OCI-LY1 (cell line): ENCODE measurements at regions not wholly inside any gene's neighbourhood (a gene's known extent, or its start where the extent isn't known, plus 50 kb on each side); places are given as distances from the start of the nearest gene placed in this dataset.

ENCODE experiments used
- H2AFZ ChIP-seq: fragments of 200-600 bp; sonication (generic), shearing (Covaris generic); 2 replicates; pipeline ENCODE4 v1.6.0; 2014; ENCODE audit warnings: antibody characterized with exemption, mild to moderate bottlenecking, low read length
- H3F3A ChIP-seq: fragments of 200-600 bp; sonication (generic), shearing (Covaris generic); 2 replicates; pipeline ENCODE4 v1.6.0; 2014; ENCODE audit warnings: mild to moderate bottlenecking, antibody characterized with exemption, low read length, moderate library complexity; ENCODE audit not compliant: insufficient read depth
- H3K27ac ChIP-seq: fragments of 200-600 bp; sonication (generic); 2 replicates; pipeline ENCODE4 v1.5.1; 2014; ENCODE audit warnings: low read length, mixed run types, mild to moderate bottlenecking, low read depth; ENCODE audit not compliant: poor library complexity, severe bottlenecking
- H3K27me3 ChIP-seq: fragments of 200-600 bp; sonication (generic); 2 replicates; pipeline ENCODE4 v1.6.0; 2014; ENCODE audit warnings: antibody characterized with exemption, mild to moderate bottlenecking, low read length, moderate library complexity; ENCODE audit not compliant: insufficient read depth
- H3K36me3 ChIP-seq: fragments of 200-600 bp; sonication (generic); 2 replicates; pipeline ENCODE4 v1.6.1; 2014; ENCODE audit warnings: mild to moderate bottlenecking, antibody characterized with exemption, low read length, moderate library complexity, mixed read lengths; ENCODE audit not compliant: insufficient read depth
- H3K4me1 ChIP-seq: fragments of 200-600 bp; sonication (generic); 2 replicates; pipeline ENCODE4 v1.5.1; 2014; ENCODE audit warnings: mild to moderate bottlenecking, low read length, moderate library complexity; ENCODE audit not compliant: insufficient read depth, severe bottlenecking
- H3K4me2 ChIP-seq: fragments of 200-600 bp; sonication (generic), shearing (Covaris generic); 2 replicates; pipeline ENCODE4 v1.6.1; 2014; ENCODE audit warnings: low read length
- H3K4me3 ChIP-seq: fragments of 200-600 bp; sonication (generic); 2 replicates; pipeline ENCODE4 v1.5.1; 2014; ENCODE audit warnings: low read length, low read depth, mild to moderate bottlenecking, mixed read lengths; ENCODE audit not compliant: poor library complexity, severe bottlenecking
- H3K79me2 ChIP-seq: fragments of 200-600 bp; shearing (Covaris generic); 2 replicates; pipeline ENCODE4 v1.6.1; 2016; ENCODE audit warnings: mixed run types, low read length, mixed read lengths; ENCODE audit not compliant: insufficient read depth
- H3K9ac ChIP-seq: fragments of 200-600 bp; sonication (generic), shearing (Covaris generic); 2 replicates; pipeline ENCODE4 v1.6.1; 2014; ENCODE audit warnings: mild to moderate bottlenecking, low read length, mixed read lengths
- H3K9me2 ChIP-seq: fragments of 200-600 bp; sonication (generic), shearing (Covaris generic); 2 replicates; pipeline ENCODE4 v1.6.1; 2014; ENCODE audit warnings: low read depth, mild to moderate bottlenecking, low read length, mixed read lengths
- H3K9me3 ChIP-seq: fragments of 200-600 bp; shearing (Covaris generic); 2 replicates; pipeline ENCODE4 v1.6.1; 2014; ENCODE audit warnings: low read length, mixed read lengths
- H4K20me1 ChIP-seq: fragments of 200-600 bp; sonication (generic), shearing (Covaris generic); 2 replicates; pipeline ENCODE4 v1.6.0; 2016; ENCODE audit warnings: mild to moderate bottlenecking, low read length; ENCODE audit not compliant: insufficient read depth
- EZH2 ChIP-seq: fragments of 200-600 bp; sonication (generic), shearing (Covaris generic); IDR thresholded peaks from 2 replicates; pipeline ENCODE4 v1.8.0; 2017; ENCODE audit warnings: borderline replicate concordance, mixed run types, mild to moderate bottlenecking, antibody characterized with exemption, low read length, moderate library complexity, mixed read lengths
- TF ChIP-seq, protein P1 (sequence below): fragments of 200-600 bp; sonication (generic), shearing (Covaris generic); IDR thresholded peaks from 2 replicates; pipeline ENCODE4 v1.5.1; 2017; ENCODE audit warnings: mild to moderate bottlenecking, antibody characterized with exemption, low read length, moderate library complexity, mixed read lengths

DNA sequence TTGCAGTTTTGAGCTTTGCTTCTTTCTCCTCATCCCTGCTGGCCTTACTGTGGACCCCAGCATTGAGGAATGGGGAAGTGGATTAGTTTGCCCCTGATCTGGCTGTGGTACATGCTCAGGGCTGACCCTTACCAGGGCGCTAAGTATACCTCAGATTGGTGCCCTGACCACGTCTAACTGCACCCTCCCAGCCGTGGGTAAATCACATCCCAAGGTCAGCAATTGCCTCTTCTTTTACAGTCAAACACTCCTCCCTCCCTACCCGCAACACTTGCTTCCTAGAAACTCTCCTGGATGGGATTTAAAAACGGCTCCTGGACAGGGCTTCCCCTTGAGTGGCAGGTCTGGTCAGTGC lies 437.9 kb downstream of the NR2F2 start:
- Histone ChIP-seq H3K4me2 (no peak overlapping the region), H3K9ac (no peak overlapping the region), H3K27me3 (no peaks in the 10 kb centered on the region), H3K9me2 (no peaks in the 10 kb centered on the region), H3F3A (no peaks in the 10 kb centered on the region), H3K79me2 (no peaks in the 10 kb centered on the region), H3K4me1 (no peaks in the 10 kb centered on the region), H2AFZ (no peak overlapping the region), H4K20me1 (no peaks in the 10 kb centered on the region), H3K9me3 (no peaks in the 10 kb centered on the region), H3K36me3 (no peaks in the 10 kb centered on the region), H3K27ac (no peak overlapping the region), H3K4me3 (no peak overlapping the region)
- TF ChIP-seq, protein P1, sequence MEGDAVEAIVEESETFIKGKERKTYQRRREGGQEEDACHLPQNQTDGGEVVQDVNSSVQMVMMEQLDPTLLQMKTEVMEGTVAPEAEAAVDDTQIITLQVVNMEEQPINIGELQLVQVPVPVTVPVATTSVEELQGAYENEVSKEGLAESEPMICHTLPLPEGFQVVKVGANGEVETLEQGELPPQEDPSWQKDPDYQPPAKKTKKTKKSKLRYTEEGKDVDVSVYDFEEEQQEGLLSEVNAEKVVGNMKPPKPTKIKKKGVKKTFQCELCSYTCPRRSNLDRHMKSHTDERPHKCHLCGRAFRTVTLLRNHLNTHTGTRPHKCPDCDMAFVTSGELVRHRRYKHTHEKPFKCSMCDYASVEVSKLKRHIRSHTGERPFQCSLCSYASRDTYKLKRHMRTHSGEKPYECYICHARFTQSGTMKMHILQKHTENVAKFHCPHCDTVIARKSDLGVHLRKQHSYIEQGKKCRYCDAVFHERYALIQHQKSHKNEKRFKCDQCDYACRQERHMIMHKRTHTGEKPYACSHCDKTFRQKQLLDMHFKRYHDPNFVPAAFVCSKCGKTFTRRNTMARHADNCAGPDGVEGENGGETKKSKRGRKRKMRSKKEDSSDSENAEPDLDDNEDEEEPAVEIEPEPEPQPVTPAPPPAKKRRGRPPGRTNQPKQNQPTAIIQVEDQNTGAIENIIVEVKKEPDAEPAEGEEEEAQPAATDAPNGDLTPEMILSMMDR: no peak

DNA sequence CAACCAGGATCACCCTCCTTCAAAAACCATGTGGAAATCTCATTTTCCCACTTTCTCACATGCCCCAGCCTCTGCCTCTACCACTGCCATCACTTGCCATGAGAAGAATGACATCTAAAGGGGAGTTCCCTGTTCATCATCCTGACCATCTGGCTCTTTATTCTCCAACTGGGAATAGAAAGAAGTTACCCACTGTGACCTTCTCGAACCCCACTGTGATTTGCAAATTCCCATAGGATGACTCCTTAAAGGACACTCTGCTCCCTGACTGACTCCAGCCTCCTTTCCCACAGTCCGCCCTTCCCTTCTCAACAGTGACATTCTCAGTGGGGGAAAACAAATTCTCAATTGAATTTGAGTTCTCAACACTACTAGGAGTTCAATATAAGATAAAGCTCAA lies 440.5 kb downstream of the NR2F2 start:
- H3K9me3 ChIP-seq: no peaks in the 10 kb centered on the region
- no peaks in the 10 kb centered on the region for H4K20me1 ChIP-seq
- H2AFZ ChIP-seq: no peak overlapping the region
- H3K4me3 ChIP-seq: no peak overlapping the region
- H3K9ac ChIP-seq: no peak overlapping the region
- TF ChIP-seq EZH2: no peak
- TF ChIP-seq, protein P1: no peak
- no peaks in the 10 kb centered on the region for H3K79me2 ChIP-seq
- no peaks in the 10 kb centered on the region for H3K9me2 ChIP-seq
- no peak overlapping the region for H3K27ac ChIP-seq
- no peaks in the 10 kb centered on the region for H3K27me3 ChIP-seq
- no peaks in the 10 kb centered on the region for H3K36me3 ChIP-seq
- no peaks in the 10 kb centered on the region for H3F3A ChIP-seq
- H3K4me2 ChIP-seq: no peak overlapping the region
- no peaks in the 10 kb centered on the region for H3K4me1 ChIP-seq

DNA sequence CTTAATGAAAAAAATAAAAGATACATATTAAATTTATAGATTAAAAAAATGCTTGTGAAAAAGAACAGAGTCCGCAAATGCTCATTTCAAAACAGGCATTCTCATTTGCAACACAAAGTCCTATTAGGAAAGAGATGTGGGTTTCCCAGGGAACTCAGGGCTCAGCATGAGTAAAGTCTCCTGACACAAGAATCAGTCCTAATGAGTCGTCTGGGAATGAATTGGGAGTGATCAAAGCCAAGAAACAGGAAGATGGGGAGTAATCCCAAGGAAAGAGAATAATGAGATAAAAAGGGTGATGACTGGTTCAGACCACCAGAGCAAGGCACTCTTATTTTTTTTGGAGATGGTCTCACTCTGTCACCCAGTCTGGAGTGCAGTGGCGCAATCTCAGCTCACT lies 443.7 kb downstream of the NR2F2 start:
- TF ChIP-seq EZH2: no peak
- TF ChIP-seq, protein P1: no peak
- Histone ChIP-seq H3K4me2 (no peak overlapping the region), H4K20me1 (no peaks in the 10 kb centered on the region), H3K9me3 (no peaks in the 10 kb centered on the region), H3K79me2 (no peaks in the 10 kb centered on the region), H3K4me1 (no peaks in the 10 kb centered on the region), H3K36me3 (no peaks in the 10 kb centered on the region), H3K27me3 (no peaks in the 10 kb centered on the region), H3F3A (no peaks in the 10 kb centered on the region), H2AFZ (no peak overlapping the region), H3K9ac (no peak overlapping the region), H3K27ac (no peak overlapping the region), H3K9me2 (no peaks in the 10 kb centered on the region), H3K4me3 (no peak overlapping the region)
